OCI-LY3 (cell line): ENCODE measurements at regions not wholly inside any gene's neighbourhood (a gene's known extent, or its start where the extent isn't known, plus 50 kb on each side); places are given as distances from the start of the nearest gene placed in this dataset.

ENCODE experiments used
- H2AFZ ChIP-seq: fragments of 200-600, 300-600 bp; shearing (Covaris generic); 2 replicates; pipeline ENCODE4 v1.6.0; 2014; ENCODE audit warnings: antibody characterized with exemption, low read depth, low read length
- H3K27ac ChIP-seq: fragments of 200-600, 300-600 bp; sonication (generic); 2 replicates; pipeline ENCODE4 v1.5.1; 2014; ENCODE audit warnings: mild to moderate bottlenecking, low read length, moderate library complexity, mixed read lengths
- H3K27me3 ChIP-seq: fragments of 200-600, 300-600 bp; sonication (generic); 2 replicates; pipeline ENCODE4 v1.6.1; 2014; ENCODE audit warnings: low read depth, low read length, mixed read lengths
- H3K36me3 ChIP-seq: fragments of 200-600, 300-600 bp; sonication (generic); replicated peaks from 2 replicates; pipeline ENCODE3; 2014; ENCODE audit warnings: low read depth, low read length, mixed read lengths
- H3K4me1 ChIP-seq: fragments of 300-600, 200-600 bp; sonication (generic); 2 replicates; pipeline ENCODE4 v1.6.1; 2014; ENCODE audit warnings: low read length, mixed read lengths
- H3K4me2 ChIP-seq: fragments of 200-600, 300-600 bp; sonication (generic); 2 replicates; pipeline ENCODE4 v1.6.1; 2014; ENCODE audit warnings: low read length, mixed read lengths
- H3K4me3 ChIP-seq: fragments of 300-600, 200-600 bp; sonication (generic); 2 replicates; pipeline ENCODE4 v1.5.1; 2014; ENCODE audit warnings: antibody characterized with exemption, mild to moderate bottlenecking, low read length, moderate library complexity
- H3K79me2 ChIP-seq: fragments of 300-600, 200-600 bp; shearing (Covaris generic); 2 replicates; pipeline ENCODE4 v1.6.1; 2014; ENCODE audit warnings: mild to moderate bottlenecking, low read length, mixed read lengths
- H3K9ac ChIP-seq: fragments of 300-600, 200-600 bp; shearing (Covaris generic); 2 replicates; pipeline ENCODE4 v1.6.0; 2014; ENCODE audit warnings: mild to moderate bottlenecking, low read length, moderate library complexity
- H3K9me3 ChIP-seq: fragments of 200-600, 300-600 bp; shearing (Covaris generic); 2 replicates; pipeline ENCODE4 v1.6.1; 2014; ENCODE audit warnings: low read length, mixed read lengths; ENCODE audit not compliant: insufficient read depth
- H4K20me1 ChIP-seq: fragments of 200-600, 300-600 bp; sonication (generic); 2 replicates; pipeline ENCODE4 v1.6.1; 2016; ENCODE audit warnings: low read length, mixed read lengths; ENCODE audit not compliant: insufficient read depth
- CTCF ChIP-seq: fragments of 200-600, 300-600 bp; sonication (generic); IDR thresholded peaks from 2 replicates; pipeline ENCODE4 v1.5.1; 2014; ENCODE audit warnings: antibody characterized with exemption, low read length, low read depth
- EZH2phosphoT487 ChIP-seq: fragments of 200-600 bp; shearing (Covaris generic); IDR thresholded peaks from 2 replicates; pipeline ENCODE4 v1.6.1; 2018; ENCODE audit warnings: antibody characterized with exemption, mixed run types, low read depth

GRCh38 chr4:43837171-43837570, 611.4 kb downstream of the KCTD8 start:
- TF ChIP-seq CTCF (no peak), EZH2phosphoT487 (no peak)

GRCh38 chr4:43837604-43838003, 611.0 kb downstream of the KCTD8 start:
- H3K36me3 ChIP-seq, result no peaks in the 10 kb centered on the region
- H3K4me2 ChIP-seq, result no peak overlapping the region
- H3K4me1 ChIP-seq, result no peaks in the 10 kb centered on the region
- no peak overlapping the region for H2AFZ ChIP-seq
- H3K4me3 ChIP-seq, result no peak overlapping the region
- no peak overlapping the region for H3K9ac ChIP-seq
- no peaks in the 10 kb centered on the region for H3K79me2 ChIP-seq
- no peaks in the 10 kb centered on the region for H3K27me3 ChIP-seq
- no peaks in the 10 kb centered on the region for H4K20me1 ChIP-seq
- TF ChIP-seq EZH2phosphoT487 (no peak), CTCF (no peak)
- no peaks in the 10 kb centered on the region for H3K9me3 ChIP-seq
- no peak overlapping the region for H3K27ac ChIP-seq

More at GRCh38 chr4:43837171-43837570, 611.4 kb downstream of the KCTD8 start:
- no peak overlapping the region for H3K4me3 ChIP-seq
- H3K4me1 ChIP-seq, result no peaks in the 10 kb centered on the region
- H3K27me3 ChIP-seq, result no peaks in the 10 kb centered on the region
- H3K36me3 ChIP-seq, result no peaks in the 10 kb centered on the region
- H3K4me2 ChIP-seq, result no peak overlapping the region
- no peak overlapping the region for H3K27ac ChIP-seq
- no peaks in the 10 kb centered on the region for H3K9me3 ChIP-seq
- no peaks in the 10 kb centered on the region for H4K20me1 ChIP-seq
- no peak overlapping the region for H2AFZ ChIP-seq
- H3K79me2 ChIP-seq, result no peaks in the 10 kb centered on the region
- H3K9ac ChIP-seq, result no peak overlapping the region

DNA sequence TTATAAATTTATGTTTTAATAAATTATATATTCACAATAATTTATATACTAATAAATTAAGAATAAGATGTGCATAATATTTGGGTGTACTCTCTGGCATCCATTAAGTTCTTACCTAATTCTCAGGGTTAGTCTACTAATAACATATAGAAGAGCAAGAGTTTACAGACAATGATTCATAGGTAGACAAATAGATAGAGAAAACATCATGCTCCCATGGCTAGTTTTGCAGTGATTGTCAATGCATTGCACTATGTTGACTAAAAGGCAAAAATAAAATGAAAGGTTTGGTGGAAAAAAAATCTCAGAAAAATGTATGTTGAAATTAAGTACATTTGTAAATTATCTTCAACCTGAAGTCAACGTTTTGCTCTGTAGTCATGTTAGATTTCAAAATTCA, 606.0 kb downstream of the KCTD8 start:
- Histone ChIP-seq H2AFZ (no peak overlapping the region), H4K20me1 (no peaks in the 10 kb centered on the region), H3K4me1 (no peaks in the 10 kb centered on the region), H3K4me3 (no peak overlapping the region), H3K9me3 (no peaks in the 10 kb centered on the region), H3K27me3 (no peaks in the 10 kb centered on the region), H3K27ac (no peak overlapping the region), H3K36me3 (no peaks in the 10 kb centered on the region), H3K9ac (no peak overlapping the region), H3K79me2 (no peaks in the 10 kb centered on the region), H3K4me2 (no peak overlapping the region)
- TF ChIP-seq EZH2phosphoT487 (no peak), CTCF (no peak)

- TF ChIP-seq EZH2phosphoT487 (no peak), CTCF (no peak)
- Histone ChIP-seq H3K79me2 (no peaks in the 10 kb centered on the region), H3K4me3 (no peak overlapping the region), H3K9ac (no peak overlapping the region), H4K20me1 (no peaks in the 10 kb centered on the region), H3K4me2 (no peak overlapping the region), H3K27ac (no peak overlapping the region), H3K27me3 (no peaks in the 10 kb centered on the region), H3K9me3 (no peaks in the 10 kb centered on the region), H2AFZ (no peak overlapping the region; the same call in 1 of the 2 replicates), H3K36me3 (no peaks in the 10 kb centered on the region), H3K4me1 (no peaks in the 10 kb centered on the region)
Measured at GRCh38 chr4:43843501-43843900, 605.1 kb downstream of the KCTD8 start.
